HepG2 (cell line): ENCODE measurements at regions not wholly inside any gene's neighbourhood (a gene's known extent, or its start where the extent isn't known, plus 50 kb on each side); places are given as distances from the start of the nearest gene placed in this dataset.

ENCODE experiments used
- CEBPB ChIP-seq: IDR thresholded peaks from 2 replicates; pipeline ENCODE4 v1.6.1; 2011; ENCODE audit warnings: low read depth, low read length, improper control_type of control experiment, borderline replicate concordance
- EP300 ChIP-seq, 3 experiments: sonication (generic) in 1 of 3; formaldehyde crosslinking in 1 of 3; IDR thresholded peaks; 2 replicates each; pipeline versions ENCODE4 v1.5.1 to v1.6.1; 2011 to 2020; ENCODE audit warnings: low read depth in 2 of 3, low read length in 2 of 3, borderline replicate concordance in 1 of 3, improper control_type of control experiment in 1 of 3, mild to moderate bottlenecking in 1 of 3, missing genetic modification reagents in 1 of 3, moderate library complexity in 1 of 3
- FOXA3 ChIP-seq: IDR thresholded peaks from 2 replicates; pipeline ENCODE4 v1.6.1; 2016; ENCODE audit warnings: missing genetic modification reagents, missing compliant biosample characterization
- GABPA ChIP-seq, 2 experiments: IDR thresholded peaks; 2 replicates each; pipeline ENCODE4 v1.6.1; 2011 to 2016; ENCODE audit warnings: low read depth in 2 of 2, low read length in 1 of 2, missing biosample characterization in 1 of 2, missing genetic modification characterization in 1 of 2
- GMEB2 ChIP-seq: IDR thresholded peaks from 2 replicates; pipeline ENCODE4 v1.6.1; 2016; ENCODE audit warnings: missing biosample characterization, missing genetic modification reagents, low read depth
- HMGXB4 ChIP-seq, 2 experiments: sonication (generic) in 1 of 2; formaldehyde crosslinking in 1 of 2; IDR thresholded peaks; 2 replicates each; pipeline versions ENCODE4 v1.4.0 to v1.6.1; 2018 to 2020; ENCODE audit warnings: missing genetic modification reagents in 2 of 2, borderline replicate concordance in 1 of 2, low read depth in 1 of 2, mild to moderate bottlenecking in 1 of 2, missing biosample characterization in 1 of 2
- POLR2A ChIP-seq, 2 experiments: IDR thresholded peaks; 2 replicates each; pipeline ENCODE4 v1.6.1; 2011; ENCODE audit warnings: low read depth in 2 of 2, low read length in 2 of 2, mild to moderate bottlenecking in 1 of 2, moderate library complexity in 1 of 2; ENCODE audit not compliant: insufficient read depth in 1 of 2
- RAD21 ChIP-seq: fragments of 450-650 bp; formaldehyde crosslinking; IDR thresholded peaks from 2 replicates; pipeline ENCODE4 v1.5.0; 2020; ENCODE audit warnings: mild to moderate bottlenecking
- RXRA ChIP-seq: sonication (generic); formaldehyde crosslinking; IDR thresholded peaks from 2 replicates; pipeline ENCODE4 v1.5.1; 2020; ENCODE audit warnings: missing genetic modification reagents
- TAF1 ChIP-seq: sonication (generic); formaldehyde crosslinking; IDR thresholded peaks from 2 replicates; pipeline ENCODE4 v1.4.0; 2020; ENCODE audit warnings: missing genetic modification reagents
- ZNF484 ChIP-seq: sonication (generic); formaldehyde crosslinking; IDR thresholded peaks from 2 replicates; pipeline ENCODE4 v1.5.1; 2020; ENCODE audit warnings: mild to moderate bottlenecking, low read depth, missing genetic modification reagents, borderline replicate concordance
- ZNF549 ChIP-seq: sonication (generic); formaldehyde crosslinking; IDR thresholded peaks from 2 replicates; pipeline ENCODE4 v1.5.0; 2020; ENCODE audit warnings: missing genetic modification reagents

DNA sequence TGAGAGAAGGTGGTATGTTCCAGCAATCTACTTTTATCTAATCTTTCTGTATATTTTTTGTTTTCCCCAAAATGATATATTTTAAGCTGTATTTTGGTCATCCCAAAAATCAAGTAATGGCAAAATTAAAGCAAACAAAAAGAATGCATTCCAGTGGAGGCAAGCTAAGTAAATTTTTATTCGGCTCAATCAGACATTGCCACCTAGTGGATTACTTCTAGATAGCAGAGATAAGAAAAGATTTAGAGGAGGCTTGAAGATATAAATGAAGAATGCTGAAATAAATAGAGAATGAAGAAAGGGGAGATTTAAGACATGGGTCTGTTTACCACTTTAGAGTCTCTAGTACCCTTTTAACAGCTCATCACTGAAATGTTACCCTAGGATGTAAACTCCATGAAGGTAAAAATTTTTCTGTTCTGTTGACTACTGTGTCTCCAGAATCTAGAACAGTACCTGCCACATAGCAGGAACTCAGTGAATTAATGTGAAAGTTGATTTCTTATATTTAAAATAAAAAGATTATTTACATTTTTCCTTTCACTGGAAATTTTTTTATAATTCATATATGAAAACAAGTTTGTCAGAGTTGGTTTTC, 110.9 kb upstream of the ANK2 start:
- TF ChIP-seq FOXA3: no peak
- no peak for TF ChIP-seq RXRA (CRISPR knock-in tag)
- TF ChIP-seq CEBPB: no peak
- TF ChIP-seq EP300 (IDR thresholded peaks at IDR 0.05; ENCODE audit: low read depth in 2 of 2, low read length in 2 of 2): no peak
- TF ChIP-seq EP300 (CRISPR knock-in tag; IDR thresholded peaks at IDR 0.05; ENCODE audit: borderline replicate concordance): no peak
- no peak for TF ChIP-seq HMGXB4 (CRISPR knock-in tag; IDR thresholded peaks at IDR 0.05; ENCODE audit: borderline replicate concordance in 1 of 2, low read depth in 1 of 2)
- no peak for TF ChIP-seq ZNF549 (CRISPR knock-in tag)
- TF ChIP-seq RAD21: 0 out of 2 replicates have a peak, but pooled peaks have one; percentile 26
- TF ChIP-seq POLR2A (IDR thresholded peaks at IDR 0.05; ENCODE audit: insufficient read depth in 1 of 2, low read depth in 2 of 2, low read length in 2 of 2): no peak
- TF ChIP-seq GMEB2 (CRISPR knock-in tag): no peak
- no peak for TF ChIP-seq GABPA (IDR thresholded peaks at IDR 0.05; ENCODE audit: low read depth, low read length)
- no peak for TF ChIP-seq GABPA (CRISPR knock-in tag; IDR thresholded peaks at IDR 0.05; ENCODE audit: low read depth)
- TF ChIP-seq TAF1 (CRISPR knock-in tag): no peak
- TF ChIP-seq ZNF484 (CRISPR knock-in tag): no peak
